CD14-positive monocyte (primary cell): ENCODE measurements at regions not wholly inside any gene's neighbourhood (a gene's known extent, or its start where the extent isn't known, plus 50 kb on each side); places are given as distances from the start of the nearest gene placed in this dataset.

ENCODE experiments used
- DNase-seq, 3 donors: peaks; one replicate each; pipeline ENCODE4 v3.0.0-alpha.2; 2011 to 2022
- H2AFZ ChIP-seq: 2 replicates; pipeline ENCODE4 v1.6.0; 2012; ENCODE audit warnings: mild to moderate bottlenecking, low read depth, low read length, inconsistent platforms; ENCODE audit not compliant: insufficient read depth, poor library complexity, severe bottlenecking
- H3K27ac ChIP-seq, 2 donors: 1 replicate in 1 of 2; 2 replicates in 1 of 2; pipeline ENCODE4 v1.5.1; 2012 to 2013; ENCODE audit warnings: low read length in 2 of 2, control low read depth in 1 of 2, inconsistent platforms in 1 of 2, low read depth in 1 of 2, mild to moderate bottlenecking in 1 of 2
- H3K27me3 ChIP-seq, 2 donors: one replicate each; pipeline versions ENCODE4 v1.6.0 to v1.6.1; 2011 to 2013; ENCODE audit warnings: low read length in 2 of 2; ENCODE audit not compliant: control insufficient read depth in 2 of 2, insufficient read depth in 2 of 2
- H3K36me3 ChIP-seq, 2 donors: replicated peaks in 1 of 2; 1 replicate in 1 of 2; 2 replicates in 1 of 2; pipeline versions ENCODE4 v1.5.1 to v1.6.1; 2012 to 2013; ENCODE audit warnings: low read length in 2 of 2, control low read depth in 1 of 2, inconsistent platforms in 1 of 2, mild to moderate bottlenecking in 1 of 2; ENCODE audit not compliant: insufficient read depth in 2 of 2, control insufficient read depth in 1 of 2
- H3K4me1 ChIP-seq, 2 donors: 1 replicate in 1 of 2; 2 replicates in 1 of 2; pipeline versions ENCODE4 v1.5.1 to v1.6.1; 2012 to 2013; ENCODE audit warnings: low read length in 2 of 2, control low read depth in 1 of 2, inconsistent platforms in 1 of 2, mild to moderate bottlenecking in 1 of 2, moderate library complexity in 1 of 2; ENCODE audit not compliant: insufficient read depth in 2 of 2, control insufficient read depth in 1 of 2
- H3K4me2 ChIP-seq: replicated peaks from 2 replicates; pipeline ENCODE3; 2012; ENCODE audit warnings: low read length, moderate library complexity, mild to moderate bottlenecking; ENCODE audit not compliant: poor library complexity, severe bottlenecking; ENCODE audit errors: extremely low read depth
- H3K4me3 ChIP-seq, 3 experiments: fragments of 200-600 bp in 1 of 3; sonication (generic) in 1 of 3; replicated peaks in 1 of 3; 1 replicate in 2 of 3; 2 replicates in 1 of 3; pipeline ENCODE4 v1.5.1; 2011 to 2013; ENCODE audit warnings: low read length in 3 of 3, mild to moderate bottlenecking in 3 of 3, control low read depth in 2 of 3, low read depth in 2 of 3, inconsistent platforms in 1 of 3, moderate library complexity in 1 of 3
- H3K79me2 ChIP-seq: 2 replicates; pipeline ENCODE4 v1.6.0; 2012; ENCODE audit warnings: mild to moderate bottlenecking, control low read depth, inconsistent platforms, low read length, moderate library complexity; ENCODE audit not compliant: insufficient read depth
- H3K9ac ChIP-seq: 2 replicates; pipeline ENCODE4 v1.6.0; 2017; ENCODE audit warnings: low read length, mild to moderate bottlenecking; ENCODE audit not compliant: insufficient read depth, poor library complexity, severe bottlenecking
- H3K9me3 ChIP-seq, 2 donors: replicated peaks in 1 of 2; 1 replicate in 1 of 2; 2 replicates in 1 of 2; pipeline versions ENCODE4 v1.5.1 to v1.6.1; 2012 to 2013; ENCODE audit warnings: low read length in 2 of 2, control low read depth in 1 of 2; ENCODE audit not compliant: control insufficient read depth in 1 of 2, insufficient read depth in 1 of 2
- H4K20me1 ChIP-seq: 2 replicates; pipeline ENCODE4 v1.6.0; 2012; ENCODE audit warnings: mild to moderate bottlenecking, low read length, control low read depth, moderate library complexity; ENCODE audit not compliant: insufficient read depth
- H3K27ac Mint-ChIP-seq, 7 donors: one replicate each; pipeline ENCODE4 v1.8.0; 2020; ENCODE audit warnings: mild to moderate bottlenecking in 7 of 7, mixed read lengths in 7 of 7, moderate library complexity in 6 of 7, inconsistent platforms in 2 of 7
- H3K27me3 Mint-ChIP-seq, 3 donors: one replicate each; pipeline ENCODE4 v1.8.0; 2021 to 2022; ENCODE audit warnings: low read depth in 3 of 3, mild to moderate bottlenecking in 3 of 3, mixed read lengths in 3 of 3, moderate library complexity in 3 of 3, inconsistent platforms in 1 of 3
- H3K36me3 Mint-ChIP-seq, 2 donors: one replicate each; pipeline ENCODE4 v1.8.0; 2020; ENCODE audit warnings: mixed read lengths in 2 of 2, inconsistent platforms in 1 of 2, mild to moderate bottlenecking in 1 of 2
- H3K4me1 Mint-ChIP-seq: one replicate; pipeline ENCODE4 v1.8.0; 2020; ENCODE audit warnings: mild to moderate bottlenecking, mixed read lengths
- H3K4me3 Mint-ChIP-seq, 2 donors: one replicate each; pipeline ENCODE4 v1.8.0; 2020; ENCODE audit warnings: mild to moderate bottlenecking in 2 of 2, mixed read lengths in 2 of 2, moderate library complexity in 1 of 2
- H3K9me3 Mint-ChIP-seq, 7 donors: one replicate each; pipeline ENCODE4 v1.8.0; 2020 to 2022; ENCODE audit warnings: mixed read lengths in 7 of 7, mild to moderate bottlenecking in 6 of 7, moderate library complexity in 6 of 7, inconsistent platforms in 2 of 7
- CTCF ChIP-seq: fragments of 200-600 bp; IDR thresholded peaks from one replicate; pipeline ENCODE4 v1.8.0; 2022; ENCODE audit warnings: antibody characterized with exemption, mild to moderate bottlenecking
- WGBS: methylation state at CpG from one replicate; pipeline ENCODE4 v1.1.5; 2013; ENCODE audit warnings: missing lambda C conversion rate; ENCODE audit not compliant: insufficient coverage; 5-methylcytosine and 5-hydroxymethylcytosine counted together
- intact Hi-C, 2 donors: fragments of 100-400 bp; cut with micrococcal nuclease; formaldehyde crosslinking; loops; one replicate each; pipeline versions ENCODE4 v1.15.0 to v1.15.1; 2023

DNA sequence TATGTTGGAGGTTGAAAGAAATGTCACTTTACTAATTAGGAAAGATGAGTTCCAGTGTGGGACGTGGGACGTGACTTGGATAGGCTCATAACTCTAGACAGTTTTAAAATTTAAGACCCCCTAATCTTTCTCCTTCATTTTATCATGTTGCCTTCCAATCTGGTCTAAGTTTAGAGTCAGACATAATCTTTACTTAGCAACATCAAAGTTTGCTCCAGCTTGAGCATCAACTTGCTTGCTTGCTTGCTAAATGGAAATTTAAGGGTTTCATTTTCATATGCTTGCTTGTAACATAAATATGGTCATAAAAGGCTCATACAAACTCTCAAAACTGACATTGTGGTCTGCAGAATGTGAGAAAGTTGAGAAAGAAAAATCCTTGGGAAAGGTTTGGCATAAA, 428.9 kb downstream of the EPHA4 start:
- Histone ChIP-seq H3K9ac (no peak overlapping the region), H3K4me3 (no peak overlapping the region), H4K20me1 (no peaks in the 10 kb centered on the region), H2AFZ (no peak overlapping the region), H3K79me2 (no peaks in the 10 kb centered on the region), H3K27ac (no peak overlapping the region), H3K4me2 (no peak overlapping the region), H3K27me3 (no peaks in the 10 kb centered on the region), H3K9me3 (no peaks in the 10 kb centered on the region), H3K36me3 (no peaks in the 10 kb centered on the region), H3K4me1 (no peaks in the 10 kb centered on the region)
- no peak for TF ChIP-seq CTCF
- DNase-seq, result no peak
- H3K36me3 Mint-ChIP-seq, result no peaks in the 10 kb centered on the region
- no peak overlapping the region for H3K27ac Mint-ChIP-seq
- no peaks in the 10 kb centered on the region for H3K4me1 Mint-ChIP-seq
- peaks cover 0 to 10% (median 3%) of the 10 kb centered on the region in 7 donors for H3K9me3 Mint-ChIP-seq
- no CpG with 5 or more reads among the region's 2 CpGs for WGBS
- intact Hi-C loops, result no loop called here
- H3K27me3 Mint-ChIP-seq, result no peaks in the 10 kb centered on the region
- no peak overlapping the region for H3K4me3 Mint-ChIP-seq

- Mint-ChIP-seq H3K4me3 (no peak overlapping the region), H3K27me3 (no peaks in the 10 kb centered on the region), H3K4me1 (no peaks in the 10 kb centered on the region), H3K27ac (no peak overlapping the region), H3K9me3 (peaks cover 0 to 10% (median 3%) of the 10 kb centered on the region in 7 donors), H3K36me3 (no peaks in the 10 kb centered on the region)
- DNase-seq, result no peak
- Histone ChIP-seq H3K4me3 (no peak overlapping the region), H3K9me3 (no peaks in the 10 kb centered on the region), H2AFZ (no peak overlapping the region), H3K4me2 (no peak overlapping the region), H3K27ac (no peak overlapping the region), H3K27me3 (no peaks in the 10 kb centered on the region), H4K20me1 (no peaks in the 10 kb centered on the region), H3K4me1 (no peaks in the 10 kb centered on the region), H3K79me2 (no peaks in the 10 kb centered on the region), H3K36me3 (no peaks in the 10 kb centered on the region), H3K9ac (no peak overlapping the region)
- no peak for TF ChIP-seq CTCF
- intact Hi-C loops, result no loop called here
- WGBS, result no CpG with 5 or more reads among the region's 1 CpG
Observed at GRCh38 chr2:221144909-221145308, 427.2 kb downstream of the EPHA4 start.
